ENCODE measurements at regions not wholly inside any gene's neighbourhood (a gene's known extent, or its start where the extent isn't known, plus 50 kb on each side); places are given as distances from the start of the nearest gene placed in this dataset.

- TF ChIP-seq, protein P1, sequence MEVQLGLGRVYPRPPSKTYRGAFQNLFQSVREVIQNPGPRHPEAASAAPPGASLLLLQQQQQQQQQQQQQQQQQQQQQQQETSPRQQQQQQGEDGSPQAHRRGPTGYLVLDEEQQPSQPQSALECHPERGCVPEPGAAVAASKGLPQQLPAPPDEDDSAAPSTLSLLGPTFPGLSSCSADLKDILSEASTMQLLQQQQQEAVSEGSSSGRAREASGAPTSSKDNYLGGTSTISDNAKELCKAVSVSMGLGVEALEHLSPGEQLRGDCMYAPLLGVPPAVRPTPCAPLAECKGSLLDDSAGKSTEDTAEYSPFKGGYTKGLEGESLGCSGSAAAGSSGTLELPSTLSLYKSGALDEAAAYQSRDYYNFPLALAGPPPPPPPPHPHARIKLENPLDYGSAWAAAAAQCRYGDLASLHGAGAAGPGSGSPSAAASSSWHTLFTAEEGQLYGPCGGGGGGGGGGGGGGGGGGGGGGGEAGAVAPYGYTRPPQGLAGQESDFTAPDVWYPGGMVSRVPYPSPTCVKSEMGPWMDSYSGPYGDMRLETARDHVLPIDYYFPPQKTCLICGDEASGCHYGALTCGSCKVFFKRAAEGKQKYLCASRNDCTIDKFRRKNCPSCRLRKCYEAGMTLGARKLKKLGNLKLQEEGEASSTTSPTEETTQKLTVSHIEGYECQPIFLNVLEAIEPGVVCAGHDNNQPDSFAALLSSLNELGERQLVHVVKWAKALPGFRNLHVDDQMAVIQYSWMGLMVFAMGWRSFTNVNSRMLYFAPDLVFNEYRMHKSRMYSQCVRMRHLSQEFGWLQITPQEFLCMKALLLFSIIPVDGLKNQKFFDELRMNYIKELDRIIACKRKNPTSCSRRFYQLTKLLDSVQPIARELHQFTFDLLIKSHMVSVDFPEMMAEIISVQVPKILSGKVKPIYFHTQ (CRISPR knock-in tag; IDR thresholded peaks at IDR 0.05) = no peak
- TF ChIP-seq NFATC4 (CRISPR knock-in tag; IDR thresholded peaks at IDR 0.05) (no peak), ZNF317 (CRISPR knock-in tag; IDR thresholded peaks at IDR 0.05; ENCODE audit: borderline replicate concordance, low read depth) (no peak), OVOL2 (CRISPR knock-in tag; IDR thresholded peaks at IDR 0.05; ENCODE audit: borderline replicate concordance) (no peak), NR2C2 (CRISPR knock-in tag; IDR thresholded peaks at IDR 0.05) (no peak), JAZF1 (CRISPR knock-in tag; IDR thresholded peaks at IDR 0.05) (no peak), ZNF263 (CRISPR knock-in tag; IDR thresholded peaks at IDR 0.05; ENCODE audit: low read depth) (no peak), FOXP4 (CRISPR knock-in tag; IDR thresholded peaks at IDR 0.05) (no peak)
These were observed 287.5 kb upstream of the PODXL start (continued) for GRCh38 chr7:131843898-131844331.

DNA sequence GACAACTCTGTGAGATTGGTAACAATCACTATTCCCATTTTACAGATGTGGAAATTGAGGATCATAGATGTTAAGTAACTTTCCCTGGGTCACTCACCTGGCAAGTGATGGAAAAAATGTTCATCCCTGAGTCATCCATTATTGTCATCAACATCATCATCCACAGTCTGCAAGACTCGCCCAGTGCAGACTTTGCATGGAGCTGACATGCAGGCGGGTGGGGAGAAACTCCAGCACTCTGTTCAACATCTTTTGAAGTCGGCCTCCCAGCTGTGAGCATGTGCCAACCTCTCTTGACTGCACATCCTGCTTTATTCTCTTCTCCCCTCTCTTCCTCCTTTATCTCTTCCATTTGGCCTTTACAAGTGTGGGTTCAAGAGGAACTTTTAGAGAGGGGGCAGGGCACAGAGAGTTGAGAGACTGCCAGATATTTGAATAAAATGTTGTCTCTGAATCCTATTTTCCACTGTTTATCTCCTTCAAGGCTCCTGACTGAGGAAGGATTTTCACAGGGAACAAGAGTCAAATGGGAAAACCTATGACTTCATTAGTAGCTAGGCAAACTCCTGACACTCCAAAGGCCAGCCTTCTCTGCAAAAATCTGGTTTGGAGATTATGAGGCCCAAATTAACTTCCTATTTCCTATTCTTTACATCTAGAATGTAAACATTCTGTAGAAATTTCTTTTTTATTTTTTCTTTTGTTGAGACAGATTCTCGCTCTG, 283.7 kb upstream of the PODXL start:
- ChIA-PET CTCF (interaction anchor here (1.3 kb wide), 1 partner anchor 19 kb away, joined by 3 read pairs; no protein-coding TSS in a partner anchor), POLR2A (no interaction called here)
- ATAC-seq = no peak
- Mint-ChIP-seq H3K4me3 (no peak overlapping the region), H3K27ac (no peak overlapping the region), H3K27me3 (ENCODE audit: low read depth) (peaks cover 3% of the 10 kb centered on the region), H3K4me1 (peaks cover 7% of the 10 kb centered on the region; the same call in 1 of the 2 replicates), H3K36me3 (no peaks in the 10 kb centered on the region), H3K9me3 (no peaks in the 10 kb centered on the region)
- TF ChIP-seq MYBL2 (CRISPR knock-in tag; IDR thresholded peaks at IDR 0.05) = no peak
- DNase-seq (ENCODE audit: low spot score) = no peak

DNA sequence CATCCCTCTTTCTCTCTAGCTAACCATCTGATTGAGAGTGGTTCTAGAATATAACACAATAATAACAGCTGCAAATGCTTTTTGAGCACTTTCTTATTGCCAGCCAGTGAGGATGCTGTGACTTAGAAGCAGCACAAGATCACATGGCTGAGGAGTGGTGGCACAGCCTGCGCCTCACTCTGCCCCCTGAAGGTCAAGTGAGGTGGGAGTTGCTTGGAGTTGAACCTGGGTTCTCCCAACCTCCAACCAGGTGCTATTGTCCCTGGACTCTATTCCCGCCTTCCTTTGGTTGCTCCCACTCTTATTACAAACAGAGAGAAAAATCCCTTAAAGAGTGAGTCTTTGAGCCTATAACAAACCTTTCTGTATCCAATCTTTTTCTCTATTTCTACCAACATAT, 280.3 kb upstream of the PODXL start:
- DNase-seq (ENCODE audit: low spot score) = peak; percentile 53
- peak; percentile 99 for ATAC-seq
- H3K27me3 Mint-ChIP-seq (ENCODE audit: low read depth) = peaks cover 7% of the 10 kb centered on the region
- ChIA-PET CTCF (interaction anchor here (0.7 to 2.5 kb wide), 5 partner anchors 9 to 145 kb away, joined by 3 to 14 read pairs (median 5); no protein-coding TSS in a partner anchor), POLR2A (no interaction called here)
- no peak overlapping the region for H3K4me3 Mint-ChIP-seq
- peaks cover 5% of the 10 kb centered on the region; the same call in 1 of the 2 replicates for H3K4me1 Mint-ChIP-seq
- no peak overlapping the region for H3K27ac Mint-ChIP-seq
- H3K36me3 Mint-ChIP-seq = no peaks in the 10 kb centered on the region
- no peaks in the 10 kb centered on the region for H3K9me3 Mint-ChIP-seq
- TF ChIP-seq SMAD4 (CRISPR knock-in tag; IDR thresholded peaks at IDR 0.05) (no peak), JUN (CRISPR knock-in tag; IDR thresholded peaks at IDR 0.05) (no peak), RORB (CRISPR knock-in tag; IDR thresholded peaks at IDR 0.05) (no peak), ZBTB21 (CRISPR knock-in tag; IDR thresholded peaks at IDR 0.05; ENCODE audit: borderline replicate concordance) (no peak), ZNF121 (CRISPR knock-in tag; IDR thresholded peaks at IDR 0.05) (no peak)
- TF ChIP-seq, protein P2, sequence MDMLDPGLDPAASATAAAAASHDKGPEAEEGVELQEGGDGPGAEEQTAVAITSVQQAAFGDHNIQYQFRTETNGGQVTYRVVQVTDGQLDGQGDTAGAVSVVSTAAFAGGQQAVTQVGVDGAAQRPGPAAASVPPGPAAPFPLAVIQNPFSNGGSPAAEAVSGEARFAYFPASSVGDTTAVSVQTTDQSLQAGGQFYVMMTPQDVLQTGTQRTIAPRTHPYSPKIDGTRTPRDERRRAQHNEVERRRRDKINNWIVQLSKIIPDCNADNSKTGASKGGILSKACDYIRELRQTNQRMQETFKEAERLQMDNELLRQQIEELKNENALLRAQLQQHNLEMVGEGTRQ (CRISPR knock-in tag; IDR thresholded peaks at IDR 0.05) = peak; percentile 63

DNA sequence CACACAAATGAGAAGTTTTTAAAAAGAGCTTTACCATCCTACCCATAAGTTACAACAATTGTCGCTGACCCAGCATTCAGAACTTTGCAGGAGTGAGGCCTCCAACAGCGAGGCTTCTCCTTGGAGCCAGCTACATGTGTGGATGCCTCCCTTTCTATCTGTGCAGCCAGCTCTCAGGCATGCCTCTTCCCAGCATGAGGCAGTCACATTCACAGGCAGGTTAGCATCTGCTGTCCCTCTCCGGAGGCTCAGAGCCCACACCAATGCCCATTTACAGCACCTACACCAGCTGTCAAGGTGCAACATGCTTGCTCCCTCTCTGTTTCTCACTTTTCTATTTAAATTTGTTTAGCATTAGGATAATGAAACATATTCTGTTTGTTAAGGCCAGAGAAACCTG, 278.7 kb upstream of the PODXL start:
- DNase-seq (ENCODE audit: low spot score) = no peak
- no peaks in the 10 kb centered on the region for H3K36me3 Mint-ChIP-seq
- peaks cover 4% of the 10 kb centered on the region for H3K27me3 Mint-ChIP-seq (ENCODE audit: low read depth)
- POLR2A ChIA-PET = no interaction called here
- ATAC-seq = no peak
- H3K27ac Mint-ChIP-seq = no peak overlapping the region
- H3K4me1 Mint-ChIP-seq = peaks cover 10% of the 10 kb centered on the region
- H3K4me3 Mint-ChIP-seq = no peak overlapping the region
- H3K9me3 Mint-ChIP-seq = no peaks in the 10 kb centered on the region
- CTCF ChIA-PET = interaction anchor here (1.5 to 2.5 kb wide), 3 partner anchors 24 to 146 kb away, joined by 6 to 14 read pairs (median 7); no protein-coding TSS in a partner anchor
- TF ChIP-seq GRHL2 (CRISPR knock-in tag; IDR thresholded peaks at IDR 0.05; ENCODE audit: insufficient replicate concordance, severe bottlenecking) = no peak
- no peak for TF ChIP-seq JUN (CRISPR knock-in tag; IDR thresholded peaks at IDR 0.05)
- TF ChIP-seq, protein P3, sequence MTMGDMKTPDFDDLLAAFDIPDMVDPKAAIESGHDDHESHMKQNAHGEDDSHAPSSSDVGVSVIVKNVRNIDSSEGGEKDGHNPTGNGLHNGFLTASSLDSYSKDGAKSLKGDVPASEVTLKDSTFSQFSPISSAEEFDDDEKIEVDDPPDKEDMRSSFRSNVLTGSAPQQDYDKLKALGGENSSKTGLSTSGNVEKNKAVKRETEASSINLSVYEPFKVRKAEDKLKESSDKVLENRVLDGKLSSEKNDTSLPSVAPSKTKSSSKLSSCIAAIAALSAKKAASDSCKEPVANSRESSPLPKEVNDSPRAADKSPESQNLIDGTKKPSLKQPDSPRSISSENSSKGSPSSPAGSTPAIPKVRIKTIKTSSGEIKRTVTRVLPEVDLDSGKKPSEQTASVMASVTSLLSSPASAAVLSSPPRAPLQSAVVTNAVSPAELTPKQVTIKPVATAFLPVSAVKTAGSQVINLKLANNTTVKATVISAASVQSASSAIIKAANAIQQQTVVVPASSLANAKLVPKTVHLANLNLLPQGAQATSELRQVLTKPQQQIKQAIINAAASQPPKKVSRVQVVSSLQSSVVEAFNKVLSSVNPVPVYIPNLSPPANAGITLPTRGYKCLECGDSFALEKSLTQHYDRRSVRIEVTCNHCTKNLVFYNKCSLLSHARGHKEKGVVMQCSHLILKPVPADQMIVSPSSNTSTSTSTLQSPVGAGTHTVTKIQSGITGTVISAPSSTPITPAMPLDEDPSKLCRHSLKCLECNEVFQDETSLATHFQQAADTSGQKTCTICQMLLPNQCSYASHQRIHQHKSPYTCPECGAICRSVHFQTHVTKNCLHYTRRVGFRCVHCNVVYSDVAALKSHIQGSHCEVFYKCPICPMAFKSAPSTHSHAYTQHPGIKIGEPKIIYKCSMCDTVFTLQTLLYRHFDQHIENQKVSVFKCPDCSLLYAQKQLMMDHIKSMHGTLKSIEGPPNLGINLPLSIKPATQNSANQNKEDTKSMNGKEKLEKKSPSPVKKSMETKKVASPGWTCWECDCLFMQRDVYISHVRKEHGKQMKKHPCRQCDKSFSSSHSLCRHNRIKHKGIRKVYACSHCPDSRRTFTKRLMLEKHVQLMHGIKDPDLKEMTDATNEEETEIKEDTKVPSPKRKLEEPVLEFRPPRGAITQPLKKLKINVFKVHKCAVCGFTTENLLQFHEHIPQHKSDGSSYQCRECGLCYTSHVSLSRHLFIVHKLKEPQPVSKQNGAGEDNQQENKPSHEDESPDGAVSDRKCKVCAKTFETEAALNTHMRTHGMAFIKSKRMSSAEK (CRISPR knock-in tag; IDR thresholded peaks at IDR 0.05; ENCODE audit: borderline replicate concordance) = no peak
- no peak for TF ChIP-seq ATF2 (CRISPR knock-in tag; IDR thresholded peaks at IDR 0.05; ENCODE audit: borderline replicate concordance, low read depth)
- no peak for TF ChIP-seq CREM (CRISPR knock-in tag; IDR thresholded peaks at IDR 0.05)
